ENCODE measurements at regions not wholly inside any gene's neighbourhood (a gene's known extent, or its start where the extent isn't known, plus 50 kb on each side); places are given as distances from the start of the nearest gene placed in this dataset.

GRCh38 chr7:14065286-14065685 is 75.8 kb upstream of the ETV1 start:
- no peak for TF ChIP-seq EZH2 (IDR thresholded peaks at IDR 0.05; ENCODE audit: insufficient read depth, poor library complexity, severe bottlenecking)
- no peak for TF ChIP-seq EZH2phosphoT487 (IDR thresholded peaks at IDR 0.05; ENCODE audit: insufficient read depth, low read depth)

Measured in GM23248 (cell line).